GM19238 (cell line): ENCODE measurements at regions not wholly inside any gene's neighbourhood (a gene's known extent, or its start where the extent isn't known, plus 50 kb on each side); places are given as distances from the start of the nearest gene placed in this dataset.

Experiments
- DNase-seq: peaks from one replicate; pipeline ENCODE4 v3.0.0; 2011; ENCODE audit warnings: low spot score; ENCODE audit not compliant: insufficient read length

- DNase-seq: no peak
These were observed 63.3 kb upstream of the THSD7A start for GRCh38 chr7:11895337-11895736.

- no peak for DNase-seq
These were observed 64.7 kb upstream of the THSD7A start for GRCh38 chr7:11896663-11897062.

- DNase-seq: no peak
These were observed 67.2 kb upstream of the THSD7A start for GRCh38 chr7:11899247-11899646.

GRCh38 chr7:11910253-11910652, 78.3 kb upstream of the THSD7A start:
- no peak for DNase-seq

GRCh38 chr7:11911900-11912299, 79.9 kb upstream of the THSD7A start:
- no peak for DNase-seq

GRCh38 chr7:11914645-11915044, 82.6 kb upstream of the THSD7A start:
- DNase-seq: no peak

- DNase-seq: no peak
These were observed 91.5 kb upstream of the THSD7A start for GRCh38 chr7:11923376-11923930.

- no peak for DNase-seq
These were observed 99.3 kb upstream of the THSD7A start for GRCh38 chr7:11931307-11931706.

- DNase-seq: no peak
These were observed 102.8 kb upstream of the THSD7A start for GRCh38 chr7:11934796-11935195.

- DNase-seq: no peak
These were observed 103.9 kb upstream of the THSD7A start for GRCh38 chr7:11935905-11936304.

GRCh38 chr7:11946794-11947193, 114.8 kb upstream of the THSD7A start:
- no peak for DNase-seq

- DNase-seq: no peak
These were observed 118.3 kb upstream of the THSD7A start for GRCh38 chr7:11950281-11950680.

GRCh38 chr7:11950942-11951341, 118.9 kb upstream of the THSD7A start:
- no peak for DNase-seq

GRCh38 chr7:11951909-11952308, 119.9 kb upstream of the THSD7A start:
- no peak for DNase-seq

GRCh38 chr7:11952972-11953371, 121.0 kb upstream of the THSD7A start:
- no peak for DNase-seq

GRCh38 chr7:11956991-11957390, 125.0 kb upstream of the THSD7A start:
- DNase-seq: no peak

GRCh38 chr7:11957956-11958355, 126.0 kb upstream of the THSD7A start:
- DNase-seq: no peak

- no peak for DNase-seq
These were observed 127.1 kb upstream of the THSD7A start for GRCh38 chr7:11959121-11959520.

- no peak for DNase-seq
These were observed 128.6 kb upstream of the THSD7A start for GRCh38 chr7:11960621-11961020.

GRCh38 chr7:11969643-11970042, 137.6 kb upstream of the THSD7A start:
- no peak for DNase-seq

GRCh38 chr7:11970132-11970531, 138.1 kb upstream of the THSD7A start:
- DNase-seq: no peak

- DNase-seq: no peak
These were observed 153.4 kb upstream of the THSD7A start for GRCh38 chr7:11985376-11985775.

- no peak for DNase-seq
These were observed 154.0 kb upstream of the THSD7A start for GRCh38 chr7:11985971-11986370.

- DNase-seq: no peak
These were observed 156.2 kb upstream of the THSD7A start for GRCh38 chr7:11988186-11988585.
